K562 (cell line): ENCODE measurements at regions not wholly inside any gene's neighbourhood (a gene's known extent, or its start where the extent isn't known, plus 50 kb on each side); places are given as distances from the start of the nearest gene placed in this dataset.

ENCODE experiments used
- ATAC-seq: fragments of 200-7000 bp; cut with Tn5 transposase; 3 replicates; pipeline ENCODE4 v1.9.1; 2020; ENCODE audit warnings: moderate library complexity
- BruUV-seq: library from RNA; stranded (reverse); fragments of 400-500 nt; replicated peaks from 2 replicates; lab custom pipeline; 2021; lab: Mats Ljungman, UMichigan
- CTCF ChIA-PET: fragments of 300-600 bp; formaldehyde crosslinking; extraction: SDS; loops from one replicate; lab custom pipeline; 2021; ENCODE audit warnings: low intra/inter-chr PET ratio; lab: Yijun Ruan, JAX
- POLR2A ChIA-PET: fragments of 300-600, 350-650 bp; sonication (Branson Sonifier 250); formaldehyde crosslinking; extraction: SDS; loops from one replicate; lab custom pipeline; 2021; ENCODE audit warnings: antibody characterized with exemption, inconsistent platforms; lab: Yijun Ruan, JAX
- DNase-seq, 4 experiments: peaks; one replicate each; pipeline versions ENCODE4 v3.0.0 to v3.0.0-alpha.2; 2011 to 2018; ENCODE audit warnings: low spot score in 3 of 4, mixed read lengths in 3 of 4; ENCODE audit errors: extremely low read depth in 1 of 4
- FAIRE-seq: peaks from 2 replicates; lab custom pipeline; 2011; peaks lifted over from hg19 to GRCh38; lab: Jason Lieb, UNC
- H2AFZ ChIP-seq: 2 replicates; pipeline ENCODE4 v1.6.0; 2011; ENCODE audit warnings: low read depth, low read length, control low read depth, inconsistent platforms
- H3K27ac ChIP-seq: fragments of 200-600 bp; 3 replicates; pipeline ENCODE4 v1.8.0; 2011; ENCODE audit warnings: low read depth, mild to moderate bottlenecking, control low read depth, inconsistent platforms, low read length, moderate library complexity, mixed read lengths; ENCODE audit errors: extremely low read depth
- H3K27me3 ChIP-seq, 2 experiments: fragments of 300-600 bp in 1 of 2; 2 replicates in 1 of 2; 3 replicates in 1 of 2; pipeline versions ENCODE4 v1.6.0 to v1.8.0; 2011; ENCODE audit warnings: inconsistent platforms in 2 of 2, low read length in 2 of 2, mild to moderate bottlenecking in 1 of 2, mixed read lengths in 1 of 2, moderate library complexity in 1 of 2; ENCODE audit not compliant: control insufficient read depth in 2 of 2, insufficient read depth in 2 of 2
- H3K36me3 ChIP-seq: fragments of 300-600 bp; 3 replicates; pipeline ENCODE4 v1.8.0; 2011; ENCODE audit warnings: mild to moderate bottlenecking, low read length, inconsistent platforms; ENCODE audit not compliant: control insufficient read depth, insufficient read depth
- H3K4me1 ChIP-seq, 2 experiments: fragments of 200-600 bp in 1 of 2; replicated peaks in 1 of 2; 2 replicates in 1 of 2; 3 replicates in 1 of 2; pipeline versions ENCODE4 v1.5.1 to v1.8.0; 2011; ENCODE audit warnings: inconsistent platforms in 2 of 2, low read length in 2 of 2, mild to moderate bottlenecking in 1 of 2, mixed read lengths in 1 of 2, moderate library complexity in 1 of 2; ENCODE audit not compliant: control insufficient read depth in 2 of 2, insufficient read depth in 2 of 2
- H3K4me2 ChIP-seq: 2 replicates; pipeline ENCODE4 v1.6.1; 2011; ENCODE audit warnings: low read length, control low read depth, inconsistent platforms, mixed read lengths; ENCODE audit not compliant: insufficient read depth
- H3K4me3 ChIP-seq: fragments of 200-600 bp; sonication (generic), shearing (Covaris generic); 2 replicates; pipeline ENCODE4 v1.5.1; 2016; ENCODE audit warnings: control low read depth, inconsistent platforms
- H3K79me2 ChIP-seq: fragments of 200-600 bp; 3 replicates; pipeline ENCODE4 v1.8.0; 2011; ENCODE audit warnings: low read length, inconsistent platforms; ENCODE audit not compliant: control insufficient read depth, insufficient read depth
- H3K9ac ChIP-seq, 2 experiments: 2 replicates each; pipeline versions ENCODE4 v1.6.0 to v1.6.1; 2011; ENCODE audit warnings: low read depth in 2 of 2, low read length in 2 of 2, control low read depth in 1 of 2, inconsistent platforms in 1 of 2, mild to moderate bottlenecking in 1 of 2, mixed read lengths in 1 of 2; ENCODE audit not compliant: insufficient read depth in 1 of 2
- H3K9me1 ChIP-seq: one replicate; pipeline ENCODE4 v1.6.0; 2011; ENCODE audit warnings: inconsistent platforms, mild to moderate bottlenecking, low read length, moderate library complexity; ENCODE audit not compliant: control insufficient read depth, insufficient read depth
- H3K9me3 ChIP-seq: replicated peaks from 2 replicates; pipeline ENCODE4 v1.5.1; 2011; ENCODE audit warnings: low read depth, low read length, inconsistent platforms; ENCODE audit not compliant: control insufficient read depth, insufficient read depth
- H4K20me1 ChIP-seq: replicated peaks from 2 replicates; pipeline ENCODE4 v1.6.1; 2011; ENCODE audit warnings: low read length, inconsistent platforms, mixed read lengths; ENCODE audit not compliant: control insufficient read depth, insufficient read depth
- BCL6 ChIP-seq: fragments of 250-450 bp; sonication (Bioruptor Pico); IDR thresholded peaks from 2 replicates; pipeline ENCODE4 v1.4.0; 2020
- CC2D1A ChIP-seq: fragments of 450-650 bp; IDR thresholded peaks from 2 replicates; pipeline ENCODE4 v1.6.1; 2017; ENCODE audit warnings: mild to moderate bottlenecking
- E2F1 ChIP-seq: sonication (generic); formaldehyde crosslinking; IDR thresholded peaks from 2 replicates; pipeline ENCODE4 v1.8.1; 2023; ENCODE audit warnings: mild to moderate bottlenecking, missing genetic modification reagents, moderate library complexity
- ESRRA ChIP-seq: fragments of 450-650 bp; IDR thresholded peaks from 2 replicates; pipeline ENCODE4 v1.6.1; 2014; ENCODE audit warnings: low read depth, mild to moderate bottlenecking, moderate library complexity, borderline replicate concordance
- ETV6 ChIP-seq, 3 experiments: fragments of 150-350 bp in 1 of 3; sonication (generic) in 1 of 3; formaldehyde crosslinking in 1 of 3; IDR thresholded peaks; 2 replicates each; pipeline versions ENCODE4 v1.6.1 to v1.8.0; 2014 to 2022; ENCODE audit warnings: borderline replicate concordance in 2 of 3, low read depth in 2 of 3, antibody characterized with exemption in 1 of 3, low read length in 1 of 3, mild to moderate bottlenecking in 1 of 3, missing genetic modification reagents in 1 of 3
- MAZ ChIP-seq, 2 experiments: fragments of 450-650 bp in 1 of 2; sonication (generic) in 1 of 2; formaldehyde crosslinking; IDR thresholded peaks in 1 of 2; conservative IDR thresholded peaks in 1 of 2; 2 replicates each; pipeline versions ENCODE4 v1.4.0 to v1.5.0; 2020; ENCODE audit warnings: mild to moderate bottlenecking in 1 of 2, missing genetic modification reagents in 1 of 2
- NCOA2 ChIP-seq, 2 experiments: fragments of 450-650 bp; IDR thresholded peaks; 2 replicates each; pipeline ENCODE4 v1.6.1; 2018; ENCODE audit warnings: mild to moderate bottlenecking in 2 of 2, moderate library complexity in 1 of 2; ENCODE audit not compliant: partially characterized antibody in 2 of 2
- PHF8 ChIP-seq: fragments of 200-600 bp; sonication (generic); IDR thresholded peaks from 2 replicates; pipeline ENCODE4 v1.6.1; 2012; ENCODE audit warnings: mixed run types, mild to moderate bottlenecking, inconsistent platforms, low read length, moderate library complexity, borderline replicate concordance
- POU5F1 ChIP-seq: fragments of 150-350 bp; IDR thresholded peaks from 2 replicates; pipeline ENCODE4 v1.6.1; 2014; ENCODE audit warnings: borderline replicate concordance, low read length, low read depth, mild to moderate bottlenecking; ENCODE audit not compliant: partially characterized antibody
- SAP30 ChIP-seq: fragments of 200-600 bp; sonication (generic); IDR thresholded peaks from 2 replicates; pipeline ENCODE4 v1.6.1; 2012; ENCODE audit warnings: borderline replicate concordance, low read depth, mild to moderate bottlenecking, moderate library complexity, low read length, control low read depth, inconsistent platforms; ENCODE audit not compliant: insufficient read depth, poor library complexity, severe bottlenecking
- SMAD4 ChIP-seq: fragments of 250-450 bp; sonication (Bioruptor Pico); conservative IDR thresholded peaks from 2 replicates; pipeline ENCODE4 v1.8.0; 2021; ENCODE audit warnings: inconsistent platforms, mild to moderate bottlenecking, moderate library complexity
- SRSF7 ChIP-seq: fragments of 200-400 bp; formaldehyde crosslinking; optimal IDR thresholded peaks from 2 replicates; pipeline ENCODE3; 2017; ENCODE audit warnings: mild to moderate bottlenecking, low read depth, low read length
- TGIF2 ChIP-seq: sonication (generic); formaldehyde crosslinking; IDR thresholded peaks from 2 replicates; pipeline ENCODE4 v1.8.1; 2022; ENCODE audit warnings: mild to moderate bottlenecking, missing genetic modification reagents, moderate library complexity
- XRCC3 ChIP-seq: fragments of 450-650 bp; IDR thresholded peaks from 2 replicates; pipeline ENCODE4 v1.6.1; 2017; ENCODE audit warnings: mild to moderate bottlenecking, moderate library complexity
- ZC3H8 ChIP-seq: fragments of 450-650 bp; IDR thresholded peaks from 2 replicates; pipeline ENCODE4 v1.6.1; 2017
- ZFP36 ChIP-seq: fragments of 150-350 bp; IDR thresholded peaks from 2 replicates; pipeline ENCODE4 v1.6.1; 2018; ENCODE audit warnings: low read length, low read depth; ENCODE audit not compliant: partially characterized antibody
- ZNF143 ChIP-seq: sonication (generic); formaldehyde crosslinking; IDR thresholded peaks from 2 replicates; pipeline ENCODE4 v1.9.0; 2022; ENCODE audit warnings: mild to moderate bottlenecking, missing genetic modification reagents
- ZNF212 ChIP-seq: fragments of 450-650 bp; formaldehyde crosslinking; IDR thresholded peaks from 2 replicates; pipeline ENCODE4 v1.4.0; 2020; ENCODE audit warnings: mild to moderate bottlenecking
- ZNF780A ChIP-seq: fragments of 250-450 bp; sonication (Bioruptor Pico); IDR thresholded peaks from 2 replicates; pipeline ENCODE4 v1.5.0; 2021; ENCODE audit warnings: mild to moderate bottlenecking
- WGBS: fragments of 100-300 bp; shearing (Covaris generic); methylation state at CpG from one replicate; pipeline ENCODE4 v1.1.6; 2016; ENCODE audit warnings: low coverage, mixed read lengths; ENCODE audit not compliant: insufficient coverage; ENCODE audit errors: missing lambda C conversion rate; 5-methylcytosine and 5-hydroxymethylcytosine counted together
- in situ Hi-C: fragments of 300-500 bp; cut with MboI; formaldehyde crosslinking; loops from 4 replicates; pipeline ENCODE4 v1.15.0; 2018; ENCODE audit warnings: inconsistent platforms, mixed read lengths
- intact Hi-C: fragments of 100-400 bp; cut with micrococcal nuclease; formaldehyde crosslinking; loops from 2 replicates; pipeline ENCODE4 v1.14.2; 2022
- TF ChIP-seq, protein P1 (sequence below): fragments of 200-800 bp; sonication (Bioruptor generic); IDR thresholded peaks from 2 replicates; pipeline ENCODE4 v1.6.1; 2017; ENCODE audit warnings: missing genetic modification characterization, missing compliant biosample characterization

DNA sequence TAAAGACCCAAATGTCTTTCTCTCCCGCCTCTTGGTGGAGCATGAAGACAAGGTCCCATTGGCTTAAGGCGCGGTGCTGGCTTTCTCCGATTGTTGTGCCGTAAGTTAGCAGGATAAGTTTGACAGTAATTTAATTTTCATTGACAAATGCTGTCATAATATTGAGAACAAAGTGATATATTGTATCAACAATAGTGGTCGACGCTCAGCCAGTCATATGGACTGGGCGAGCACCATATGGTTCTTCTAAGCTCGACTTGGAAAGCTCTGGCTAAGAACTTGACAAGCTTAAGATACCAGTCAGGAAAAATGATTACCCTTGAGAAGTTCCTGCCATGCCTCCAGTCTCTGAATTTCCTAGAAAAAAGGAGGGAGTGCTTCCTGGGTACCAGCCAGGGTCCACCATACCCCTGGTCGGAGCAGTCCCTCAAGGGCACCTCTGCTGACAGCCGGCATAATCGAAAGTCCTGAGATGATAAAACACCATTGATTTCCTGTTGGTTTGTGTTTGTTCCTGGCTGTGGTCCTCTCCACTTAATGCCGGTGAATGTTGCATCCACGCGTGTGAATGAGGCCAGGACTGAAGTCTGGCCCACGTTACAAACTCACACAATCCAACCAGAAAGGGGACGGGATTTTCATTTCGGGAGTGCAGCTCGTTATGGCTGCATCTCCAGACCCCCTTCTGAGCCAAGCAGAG is 262.1 kb downstream of the ZNF536 start (continued):
- TF ChIP-seq, protein P1, sequence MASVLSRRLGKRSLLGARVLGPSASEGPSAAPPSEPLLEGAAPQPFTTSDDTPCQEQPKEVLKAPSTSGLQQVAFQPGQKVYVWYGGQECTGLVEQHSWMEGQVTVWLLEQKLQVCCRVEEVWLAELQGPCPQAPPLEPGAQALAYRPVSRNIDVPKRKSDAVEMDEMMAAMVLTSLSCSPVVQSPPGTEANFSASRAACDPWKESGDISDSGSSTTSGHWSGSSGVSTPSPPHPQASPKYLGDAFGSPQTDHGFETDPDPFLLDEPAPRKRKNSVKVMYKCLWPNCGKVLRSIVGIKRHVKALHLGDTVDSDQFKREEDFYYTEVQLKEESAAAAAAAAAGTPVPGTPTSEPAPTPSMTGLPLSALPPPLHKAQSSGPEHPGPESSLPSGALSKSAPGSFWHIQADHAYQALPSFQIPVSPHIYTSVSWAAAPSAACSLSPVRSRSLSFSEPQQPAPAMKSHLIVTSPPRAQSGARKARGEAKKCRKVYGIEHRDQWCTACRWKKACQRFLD (CRISPR knock-in tag) = no peak
- TF ChIP-seq POU5F1 (no peak), ZNF143 (CRISPR knock-in tag) (no peak)

DNA sequence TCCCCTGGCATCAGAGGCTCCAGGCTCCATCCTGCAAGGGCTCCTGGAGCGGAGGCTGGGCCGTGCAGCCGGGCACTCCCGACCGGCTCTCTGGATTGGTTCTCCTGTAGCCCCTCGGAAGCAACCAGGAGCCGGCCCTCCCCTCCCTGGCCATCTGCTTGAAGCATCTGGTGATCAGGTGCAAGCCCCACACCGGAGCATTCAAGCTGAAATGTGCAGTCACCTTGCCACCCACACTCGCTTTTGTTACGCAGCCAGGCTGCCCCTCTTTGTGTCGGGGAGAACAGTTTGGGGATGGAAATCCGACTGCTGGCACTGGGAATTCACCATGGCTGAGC is 258.8 kb downstream of the ZNF536 start:
- ChIA-PET CTCF (no interaction called here), POLR2A (no interaction called here)
- WGBS = 3% methylated on average over 11 of the region's 12 CpGs
- no peaks in the 10 kb centered on the region for H3K79me2 ChIP-seq
- in situ Hi-C loops = no loop called here
- H3K9me1 ChIP-seq = no peaks in the 10 kb centered on the region
- ATAC-seq (no peak), DNase-seq (no peak), FAIRE-seq (no peak)
- H3K9ac ChIP-seq = no peak overlapping the region
- H3K36me3 ChIP-seq = no peaks in the 10 kb centered on the region
- intact Hi-C loops = no loop called here
- no peak overlapping the region for H2AFZ ChIP-seq
- H3K9me3 ChIP-seq = no peaks in the 10 kb centered on the region
- no peaks in the 10 kb centered on the region for H3K4me1 ChIP-seq
- no peaks in the 10 kb centered on the region for H4K20me1 ChIP-seq
- no peak overlapping the region for H3K4me2 ChIP-seq
- no peak overlapping the region for H3K4me3 ChIP-seq
- H3K27me3 ChIP-seq = peaks cover 0 to 15% of the 10 kb centered on the region in 2 experiments; a peak in 4 of 5 replicates
- BruUV-seq = no TSS peak
- H3K27ac ChIP-seq = no peak overlapping the region
- no peak for TF ChIP-seq ZNF212 (CRISPR knock-in tag)
- TF ChIP-seq MAZ (CRISPR knock-in tag; conservative IDR thresholded peaks at IDR 0.05 in 1 of 2, IDR thresholded peaks at IDR 0.05 in 1 of 2) = no peak
- no peak for TF ChIP-seq ETV6 (IDR thresholded peaks at IDR 0.05; ENCODE audit: borderline replicate concordance in 1 of 2, low read depth in 2 of 2, low read length in 1 of 2)
- no peak for TF ChIP-seq ETV6 (CRISPR knock-in tag; IDR thresholded peaks at IDR 0.05; ENCODE audit: borderline replicate concordance)
- TF ChIP-seq XRCC3 = no peak
- no peak for TF ChIP-seq SAP30
- TF ChIP-seq ESRRA = no peak
- no peak for TF ChIP-seq CC2D1A
- TF ChIP-seq TGIF2 = no peak
- TF ChIP-seq BCL6 (CRISPR knock-in tag) = no peak
- no peak for TF ChIP-seq E2F1 (CRISPR knock-in tag)
- no peak for TF ChIP-seq ZFP36
- TF ChIP-seq SRSF7 = no peak
- TF ChIP-seq PHF8 = no peak
- TF ChIP-seq SMAD4 (CRISPR knock-in tag) = no peak
- no peak for TF ChIP-seq NCOA2 (IDR thresholded peaks at IDR 0.05; ENCODE audit: partially characterized antibody in 2 of 2)
- no peak for TF ChIP-seq ZC3H8
- TF ChIP-seq ZNF780A (CRISPR knock-in tag) = no peak
